ENCODE measurements at regions not wholly inside any gene's neighbourhood (a gene's known extent, or its start where the extent isn't known, plus 50 kb on each side); places are given as distances from the start of the nearest gene placed in this dataset.

GRCh38 chr6:4611429-4612129, 164.6 kb upstream of the CDYL start:
- TF ChIP-seq CTCF (IDR thresholded peaks at IDR 0.05) = no peak
- H3K27me3 Mint-ChIP-seq (ENCODE audit: unreplicated experiment) = peaks cover 15% of the 10 kb centered on the region
- H3K27ac Mint-ChIP-seq (ENCODE audit: unreplicated experiment) = no peak overlapping the region
- no peaks in the 10 kb centered on the region for H3K36me3 Mint-ChIP-seq (ENCODE audit: unreplicated experiment)
- peaks cover 5% of the 10 kb centered on the region for H3K9me3 Mint-ChIP-seq (ENCODE audit: unreplicated experiment)
- H3K4me1 Mint-ChIP-seq (ENCODE audit: unreplicated experiment) = peaks cover 20% of the 10 kb centered on the region
- no peak for DNase-seq (ENCODE audit: extremely low spot score, unreplicated experiment)
- H3K4me3 Mint-ChIP-seq (ENCODE audit: unreplicated experiment) = no peak overlapping the region

DNA sequence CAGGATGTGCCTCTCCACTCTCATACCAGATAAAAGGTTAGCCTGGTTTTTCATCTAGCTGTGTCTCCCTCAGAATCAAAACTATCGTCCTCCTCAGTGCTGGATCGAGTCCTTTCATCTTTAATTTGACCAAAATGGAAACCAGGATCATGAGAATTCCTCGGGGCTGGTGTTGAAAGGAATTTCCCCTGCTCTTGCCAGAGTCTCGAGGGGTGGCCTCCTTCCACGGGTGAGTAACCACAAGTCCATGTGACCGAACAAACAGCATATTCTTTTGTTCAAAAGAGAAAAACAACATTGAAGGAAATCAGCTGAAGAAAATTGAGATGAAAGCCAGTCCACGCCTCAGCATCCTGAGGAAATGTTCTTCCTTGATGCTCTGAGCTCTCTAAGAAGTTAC, 165.9 kb upstream of the CDYL start:
- Mint-ChIP-seq H3K27me3 (ENCODE audit: unreplicated experiment) (peaks cover 12% of the 10 kb centered on the region), H3K27ac (ENCODE audit: unreplicated experiment) (peak overlapping the region; percentile 76), H3K9me3 (ENCODE audit: unreplicated experiment) (peaks cover 5% of the 10 kb centered on the region), H3K4me3 (ENCODE audit: unreplicated experiment) (no peak overlapping the region), H3K4me1 (ENCODE audit: unreplicated experiment) (peaks cover 20% of the 10 kb centered on the region), H3K36me3 (ENCODE audit: unreplicated experiment) (no peaks in the 10 kb centered on the region)
- DNase-seq (ENCODE audit: extremely low spot score, unreplicated experiment) = no peak
- TF ChIP-seq CTCF (IDR thresholded peaks at IDR 0.05) = no peak

DNA sequence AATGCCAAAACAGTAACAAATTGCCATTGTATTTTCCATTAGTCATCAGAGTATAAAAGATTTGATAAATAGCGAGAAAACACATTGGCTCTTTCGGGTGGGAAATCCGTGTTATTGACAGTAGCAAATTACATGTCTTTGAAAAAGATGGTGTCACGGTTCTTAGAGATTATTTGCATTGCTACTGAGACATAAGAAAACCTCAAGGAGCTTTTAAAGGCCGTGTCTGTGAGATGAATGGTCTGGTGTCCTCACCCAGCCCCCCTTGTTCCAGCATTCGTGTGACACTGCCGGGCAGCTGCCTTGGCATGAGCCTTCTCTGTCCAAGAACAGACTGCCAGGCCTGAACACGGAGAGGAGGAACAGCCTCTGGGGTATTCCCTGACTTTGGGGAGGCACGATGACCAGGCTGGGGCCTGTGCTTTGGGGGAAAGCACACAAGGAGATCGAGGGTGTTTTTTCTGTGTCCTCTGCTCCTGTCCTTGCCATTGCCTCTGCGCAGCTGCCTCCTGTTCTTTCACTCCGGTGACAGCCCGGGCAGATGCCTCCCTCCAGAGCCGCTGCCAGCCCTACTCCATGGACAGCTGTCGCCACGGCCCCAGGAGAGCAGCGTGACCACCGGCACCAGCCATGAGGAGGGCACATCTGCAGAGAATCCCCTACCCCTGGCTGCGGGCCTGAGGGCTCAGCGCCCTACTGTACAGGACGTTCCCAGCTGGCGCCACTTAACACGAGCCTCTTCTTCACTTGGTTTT, 167.7 kb upstream of the CDYL start:
- DNase-seq (ENCODE audit: extremely low spot score, unreplicated experiment) = no peak

GRCh38 chr6:4607793-4608192, 168.4 kb upstream of the CDYL start:
- no peak overlapping the region for H3K27ac Mint-ChIP-seq (ENCODE audit: unreplicated experiment)
- no peak for DNase-seq (ENCODE audit: extremely low spot score, unreplicated experiment)
- no peaks in the 10 kb centered on the region for H3K36me3 Mint-ChIP-seq (ENCODE audit: unreplicated experiment)
- H3K27me3 Mint-ChIP-seq (ENCODE audit: unreplicated experiment) = no peaks in the 10 kb centered on the region
- H3K4me3 Mint-ChIP-seq (ENCODE audit: unreplicated experiment) = no peak overlapping the region
- H3K9me3 Mint-ChIP-seq (ENCODE audit: unreplicated experiment) = no peaks in the 10 kb centered on the region
- TF ChIP-seq CTCF (IDR thresholded peaks at IDR 0.05) = no peak
- peaks cover 34% of the 10 kb centered on the region for H3K4me1 Mint-ChIP-seq (ENCODE audit: unreplicated experiment)

More for the DNA sequence above, 167.7 kb upstream of the CDYL start:
- H3K27ac Mint-ChIP-seq (ENCODE audit: unreplicated experiment) = no peak overlapping the region
- H3K4me3 Mint-ChIP-seq (ENCODE audit: unreplicated experiment) = no peak overlapping the region
- no peak for TF ChIP-seq CTCF (IDR thresholded peaks at IDR 0.05)
- no peaks in the 10 kb centered on the region for H3K36me3 Mint-ChIP-seq (ENCODE audit: unreplicated experiment)
- no peaks in the 10 kb centered on the region for H3K27me3 Mint-ChIP-seq (ENCODE audit: unreplicated experiment)
- H3K9me3 Mint-ChIP-seq (ENCODE audit: unreplicated experiment) = no peaks in the 10 kb centered on the region
- H3K4me1 Mint-ChIP-seq (ENCODE audit: unreplicated experiment) = peaks cover 27% of the 10 kb centered on the region
